Hepatocyte (in vitro differentiated cells): ENCODE measurements at regions not wholly inside any gene's neighbourhood (a gene's known extent, or its start where the extent isn't known, plus 50 kb on each side); places are given as distances from the start of the nearest gene placed in this dataset.

Source experiments
- EZH2 ChIP-seq: fragments of 200-600 bp; sonication (generic); IDR thresholded peaks from 2 replicates; pipeline ENCODE4 v1.6.1; 2016; ENCODE audit warnings: antibody characterized with exemption, mild to moderate bottlenecking, borderline replicate concordance
- EZH2phosphoT487 ChIP-seq: fragments of 200-600 bp; sonication (generic); IDR thresholded peaks from one replicate; pipeline ENCODE4 v1.6.1; 2018; ENCODE audit warnings: antibody characterized with exemption, mild to moderate bottlenecking, low read depth, moderate library complexity; ENCODE audit not compliant: unreplicated experiment, severe bottlenecking
- TF ChIP-seq, protein P1 (sequence below): fragments of 200-600 bp; sonication (generic); IDR thresholded peaks from 2 replicates; pipeline ENCODE4 v1.5.1; 2016; ENCODE audit warnings: antibody characterized with exemption, mild to moderate bottlenecking; ENCODE audit not compliant: poor library complexity

DNA sequence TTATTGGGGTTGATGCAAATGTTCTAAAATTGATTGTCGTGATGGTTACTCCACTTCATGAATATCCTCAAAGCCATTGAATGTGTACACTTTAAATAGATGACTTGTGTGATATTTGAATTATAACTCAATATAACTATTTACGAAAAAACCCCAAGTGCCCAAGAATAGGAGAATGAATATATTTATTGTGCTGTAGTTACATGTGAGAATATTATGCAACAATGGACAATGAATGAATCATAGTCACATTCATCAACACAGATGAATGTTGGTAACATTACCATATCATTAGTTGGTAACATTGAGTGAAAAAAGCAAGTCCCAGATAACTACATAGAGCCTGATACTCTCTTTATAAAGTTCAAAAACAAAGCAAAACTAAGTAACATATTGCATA lies 127.8 kb upstream of the UBL3 start:
- no peak for TF ChIP-seq EZH2
- TF ChIP-seq, protein P1, sequence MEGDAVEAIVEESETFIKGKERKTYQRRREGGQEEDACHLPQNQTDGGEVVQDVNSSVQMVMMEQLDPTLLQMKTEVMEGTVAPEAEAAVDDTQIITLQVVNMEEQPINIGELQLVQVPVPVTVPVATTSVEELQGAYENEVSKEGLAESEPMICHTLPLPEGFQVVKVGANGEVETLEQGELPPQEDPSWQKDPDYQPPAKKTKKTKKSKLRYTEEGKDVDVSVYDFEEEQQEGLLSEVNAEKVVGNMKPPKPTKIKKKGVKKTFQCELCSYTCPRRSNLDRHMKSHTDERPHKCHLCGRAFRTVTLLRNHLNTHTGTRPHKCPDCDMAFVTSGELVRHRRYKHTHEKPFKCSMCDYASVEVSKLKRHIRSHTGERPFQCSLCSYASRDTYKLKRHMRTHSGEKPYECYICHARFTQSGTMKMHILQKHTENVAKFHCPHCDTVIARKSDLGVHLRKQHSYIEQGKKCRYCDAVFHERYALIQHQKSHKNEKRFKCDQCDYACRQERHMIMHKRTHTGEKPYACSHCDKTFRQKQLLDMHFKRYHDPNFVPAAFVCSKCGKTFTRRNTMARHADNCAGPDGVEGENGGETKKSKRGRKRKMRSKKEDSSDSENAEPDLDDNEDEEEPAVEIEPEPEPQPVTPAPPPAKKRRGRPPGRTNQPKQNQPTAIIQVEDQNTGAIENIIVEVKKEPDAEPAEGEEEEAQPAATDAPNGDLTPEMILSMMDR: no peak
- no peak for TF ChIP-seq EZH2phosphoT487
